HG02840 (cell line): ENCODE measurements at regions not wholly inside any gene's neighbourhood (a gene's known extent, or its start where the extent isn't known, plus 50 kb on each side); places are given as distances from the start of the nearest gene placed in this dataset.

ENCODE experiments used
- ATAC-seq: cut with Tn5 transposase; IDR thresholded peaks from one replicate; pipeline ENCODE4 v1.9.1; 2021; ENCODE audit warnings: mild to moderate bottlenecking, moderate library complexity, moderate number of reproducible peaks; ENCODE audit not compliant: unreplicated experiment, low FRiP score

DNA sequence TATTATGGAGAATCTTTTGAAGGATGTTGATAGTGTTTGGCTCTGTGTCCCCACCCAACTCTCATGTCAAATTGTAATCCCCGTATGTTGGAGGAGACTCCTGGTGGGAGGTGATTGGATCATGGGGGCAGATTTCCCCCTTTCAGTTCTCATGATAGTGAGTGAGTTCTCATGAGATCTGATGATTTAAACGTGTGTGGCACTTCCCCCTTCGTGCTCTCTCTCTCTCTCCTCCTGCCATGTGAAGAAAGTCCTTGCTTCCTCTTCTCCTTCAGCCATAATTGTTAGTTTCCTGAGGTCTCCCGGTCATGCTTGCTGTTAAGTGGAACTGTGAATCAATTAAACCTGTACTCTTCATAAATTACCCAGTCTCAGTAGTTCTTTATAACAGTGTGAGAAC is 166.1 kb upstream of the NUDT6 start:
- no peak for ATAC-seq

DNA sequence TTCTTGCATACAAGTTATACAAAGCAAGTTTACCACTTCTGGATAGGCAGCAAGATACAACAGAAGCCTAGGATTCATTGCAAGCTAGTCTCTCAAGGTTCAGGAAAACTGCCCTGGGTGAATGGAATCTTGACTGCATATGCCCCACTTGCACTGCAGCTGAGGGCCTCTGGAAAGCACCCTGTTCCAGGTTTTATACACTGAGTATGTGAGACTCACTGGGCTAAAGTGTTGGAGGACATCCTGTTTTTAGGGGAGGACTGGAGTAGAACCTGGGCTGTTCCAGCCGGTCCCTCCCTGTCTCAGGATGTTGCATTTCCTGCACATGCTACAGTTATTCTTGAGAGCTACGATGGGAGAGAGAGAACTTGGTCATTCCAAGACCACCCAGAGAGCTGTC is 168.5 kb upstream of the NUDT6 start:
- ATAC-seq = no peak

DNA sequence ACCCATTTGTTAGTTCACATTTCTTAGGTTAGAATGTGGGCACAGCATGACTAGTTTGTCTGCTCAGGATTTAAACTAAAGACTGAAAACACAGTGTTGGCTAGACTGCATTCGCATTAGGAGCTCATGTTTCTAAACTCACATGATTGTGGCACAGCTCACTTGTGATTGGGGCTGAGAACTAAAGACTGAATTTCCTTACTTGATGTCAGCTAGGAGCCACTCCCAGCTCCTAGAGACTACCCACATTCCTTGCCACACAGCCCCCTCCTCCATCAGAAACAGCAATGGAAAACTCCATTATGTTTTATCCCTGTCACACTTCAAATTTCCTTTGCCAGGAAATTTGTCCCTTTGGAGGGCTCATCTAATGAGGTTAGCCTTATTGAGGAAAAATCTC is 170.2 kb upstream of the NUDT6 start:
- no peak for ATAC-seq

DNA sequence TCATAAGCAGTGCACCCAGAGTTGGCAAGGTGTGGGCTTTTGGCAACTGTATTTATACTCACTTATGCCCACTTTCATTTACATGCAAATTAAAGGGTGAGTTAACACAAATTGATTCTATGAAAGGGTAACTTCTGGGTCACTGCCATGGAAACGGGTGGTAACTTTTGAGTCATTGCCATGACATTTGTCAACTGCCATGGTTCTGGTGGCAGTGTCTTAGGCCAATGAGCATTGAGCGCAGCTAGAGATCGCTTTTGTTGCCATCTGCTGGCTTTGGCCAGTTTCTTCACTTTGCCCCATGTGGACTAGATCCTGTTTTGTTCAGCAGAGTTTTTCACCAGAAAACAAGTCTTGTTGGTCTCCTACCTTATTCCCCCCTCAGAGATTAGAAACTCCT is 170.8 kb upstream of the NUDT6 start:
- ATAC-seq = no peak

DNA sequence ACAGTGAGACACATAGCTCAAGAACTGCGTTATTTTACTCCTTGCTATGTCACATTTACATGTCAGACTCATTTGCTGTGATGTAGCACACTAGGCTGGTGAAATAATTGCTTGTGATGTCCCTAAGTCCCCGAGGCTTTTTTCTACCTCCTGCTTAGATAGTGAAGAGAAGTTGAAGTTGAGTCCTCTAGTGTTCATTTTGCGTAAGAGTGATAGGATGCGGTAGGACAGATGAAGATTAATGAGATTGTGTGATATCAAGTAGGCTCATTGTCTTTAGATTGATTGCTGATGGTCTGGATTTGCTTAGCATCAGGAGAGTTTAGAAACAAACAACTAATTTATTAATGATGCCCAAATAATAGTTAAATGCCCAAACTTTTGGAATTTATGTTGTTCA is 173.6 kb upstream of the NUDT6 start:
- ATAC-seq = no peak

DNA sequence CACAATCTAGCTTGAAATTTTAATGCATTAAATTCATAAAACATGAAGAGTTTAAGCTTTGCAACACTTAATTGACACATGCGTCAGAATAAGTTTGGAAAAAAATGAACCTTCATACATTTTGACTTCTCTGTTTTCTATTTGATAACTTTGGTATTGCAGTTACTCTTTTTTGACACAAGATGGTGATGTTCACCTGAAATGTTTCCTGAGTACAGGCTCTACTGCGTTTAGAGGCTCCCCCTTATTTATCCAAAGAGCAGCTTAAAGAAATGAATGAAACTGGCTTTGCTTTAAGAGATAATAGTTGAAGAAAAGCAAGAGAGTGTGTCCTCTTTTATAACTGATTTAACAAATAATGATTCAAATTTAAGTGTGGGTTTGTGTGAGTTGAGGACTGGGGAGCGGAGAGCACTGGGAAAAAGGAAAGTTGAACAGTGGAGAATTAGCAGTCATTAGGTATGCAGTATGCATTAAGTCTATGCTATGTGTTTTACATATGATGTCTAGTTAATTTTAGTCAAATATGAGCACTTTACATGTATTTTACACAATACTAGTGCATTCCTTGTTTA is 180.6 kb upstream of the NUDT6 start:
- ATAC-seq = no peak

DNA sequence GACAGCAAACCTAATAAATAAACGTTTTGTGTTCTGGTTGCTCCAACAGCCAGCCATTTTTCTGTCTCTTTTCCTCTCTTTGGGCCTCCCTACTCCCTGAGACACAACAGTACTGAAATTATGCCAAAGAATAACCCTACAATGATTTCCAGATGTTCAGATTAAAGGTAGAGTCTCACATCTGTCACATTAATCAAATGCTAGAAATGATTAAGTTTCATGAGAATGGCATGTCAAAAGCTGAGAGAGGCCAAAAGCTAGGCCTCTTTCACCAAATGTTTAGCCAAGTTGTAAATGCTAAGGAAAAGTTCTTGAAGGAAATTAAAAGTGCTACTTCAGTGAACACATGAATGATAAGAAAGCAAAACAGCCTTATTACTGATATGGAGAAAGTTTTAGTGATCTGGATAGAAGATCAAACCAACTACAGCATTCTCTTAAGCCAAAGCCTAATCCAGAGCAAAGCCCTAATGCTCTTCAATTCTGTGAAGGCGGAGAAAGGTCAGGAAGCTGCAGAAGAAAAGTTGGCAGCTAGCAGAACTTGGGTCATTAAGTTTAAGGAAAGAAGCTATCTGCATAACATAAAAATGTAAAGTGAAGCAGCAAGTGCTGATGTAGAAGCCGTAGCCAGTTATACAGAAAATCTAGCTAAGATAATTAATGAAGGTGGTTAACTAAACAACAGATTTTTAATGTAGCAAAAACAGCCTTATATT is 182.1 kb upstream of the NUDT6 start:
- no peak for ATAC-seq

DNA sequence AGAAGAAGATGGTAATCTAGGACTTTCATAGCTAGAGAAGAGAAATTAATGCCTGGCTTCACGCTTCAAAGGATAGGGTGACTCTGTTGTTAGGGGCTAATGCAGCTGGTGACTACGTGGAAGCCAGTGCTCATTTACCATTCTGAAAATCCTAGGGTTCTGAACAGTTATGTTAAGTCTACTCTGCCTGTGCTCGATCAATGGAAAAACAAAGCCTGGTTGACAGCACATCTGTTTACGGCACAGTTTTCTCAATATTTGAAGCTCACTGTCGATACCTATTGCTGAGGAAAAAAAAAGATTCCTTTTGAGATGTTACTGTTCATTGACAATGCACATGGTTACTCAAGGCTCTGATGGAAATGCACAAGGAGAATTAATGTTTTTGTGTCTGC is 182.6 kb upstream of the NUDT6 start:
- ATAC-seq = no peak

DNA sequence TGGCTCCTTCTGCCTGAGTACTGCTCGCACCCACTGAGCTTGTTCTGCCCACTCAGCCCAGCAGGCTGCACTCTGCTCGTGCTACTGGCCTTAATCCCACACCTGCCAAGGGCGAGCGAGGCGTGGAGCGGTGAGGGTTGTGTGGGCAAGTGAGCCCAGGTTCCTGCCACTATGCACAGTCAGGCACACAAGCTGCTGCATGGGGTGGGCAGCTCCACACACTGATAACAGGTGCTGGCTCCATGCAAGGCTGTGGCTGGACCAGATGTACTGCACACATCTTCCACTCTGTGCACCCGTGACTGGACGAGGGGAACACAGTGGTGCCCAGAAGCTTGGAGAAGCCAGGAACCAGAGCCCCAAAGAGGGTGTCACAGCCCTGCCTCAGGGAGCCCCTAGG is 184.3 kb upstream of the NUDT6 start:
- ATAC-seq = no peak

DNA sequence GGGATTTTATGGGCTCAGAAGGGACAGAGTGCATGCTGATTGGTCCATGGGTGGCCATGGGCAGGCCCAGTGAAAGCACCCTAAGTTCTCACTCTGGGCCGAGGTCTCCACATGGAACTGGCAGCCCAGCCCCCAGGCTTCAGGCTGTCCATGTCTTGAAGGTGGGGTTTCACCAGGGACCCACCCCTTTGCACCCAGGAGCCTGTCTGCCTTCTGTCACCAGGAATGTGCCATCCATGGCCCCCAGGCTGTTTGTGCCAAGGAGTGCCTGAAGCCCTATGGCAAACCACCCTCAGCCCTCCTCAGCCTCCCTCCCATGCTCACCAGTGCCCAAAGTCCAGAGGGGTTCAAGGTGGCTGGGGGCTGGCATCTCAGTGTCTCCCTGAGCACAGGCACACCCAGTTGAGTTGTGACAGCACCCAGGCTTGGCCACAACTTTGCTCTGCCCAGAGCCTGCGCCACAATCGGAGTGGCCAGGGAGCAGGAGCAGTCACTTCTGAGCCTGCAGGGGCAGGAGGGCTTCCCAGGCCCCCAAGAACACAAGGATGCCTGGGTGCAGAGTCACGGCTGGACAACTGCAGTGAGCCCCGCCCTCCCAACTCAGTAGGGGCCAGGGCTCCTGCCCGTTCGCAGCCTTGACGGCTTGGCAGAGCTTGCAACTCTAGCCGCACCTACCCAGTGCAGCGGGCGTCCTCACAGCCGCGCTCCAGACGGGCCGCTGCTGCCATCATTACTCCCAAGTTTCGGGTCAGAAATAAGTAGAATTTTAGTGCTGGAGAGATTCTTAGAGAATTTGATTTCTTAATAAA is 185.3 kb upstream of the NUDT6 start:
- ATAC-seq = no peak

DNA sequence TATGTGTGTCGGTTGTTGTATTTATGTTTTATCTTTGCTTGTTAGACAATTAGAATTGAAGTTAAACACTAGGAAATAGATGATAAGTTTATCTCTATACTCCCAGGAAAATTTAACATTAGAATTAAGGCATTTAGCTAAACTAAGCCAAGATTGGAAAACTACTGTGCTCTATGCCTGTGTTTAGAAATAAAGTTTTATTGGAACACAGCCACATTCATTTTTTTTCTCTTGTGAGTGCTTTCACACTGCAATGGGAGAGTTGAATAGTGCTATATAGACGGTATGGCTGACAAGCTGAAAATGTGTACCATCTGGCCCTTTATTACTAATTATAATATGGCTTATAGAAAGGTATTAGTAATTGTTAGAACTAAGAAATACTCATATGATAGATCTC is 186.7 kb upstream of the NUDT6 start:
- ATAC-seq = no peak

DNA sequence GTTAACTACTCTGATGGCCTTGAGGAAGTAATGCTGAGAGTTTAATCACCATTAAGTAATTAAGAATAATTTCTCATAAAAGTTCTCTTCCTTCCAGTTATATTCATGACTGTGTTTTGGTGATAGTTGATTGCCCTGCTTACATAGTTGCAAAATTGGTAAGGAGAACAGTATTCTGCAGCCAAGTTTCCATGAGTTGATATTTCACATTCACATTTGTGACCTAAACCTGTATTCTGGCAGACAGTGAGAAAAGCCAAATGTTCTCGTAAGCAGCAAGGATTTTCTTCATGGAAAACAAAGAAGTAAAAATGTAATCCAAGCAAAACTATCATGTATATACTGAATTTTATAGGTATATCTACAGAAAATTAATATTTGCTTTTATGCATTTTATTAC is 187.8 kb upstream of the NUDT6 start:
- ATAC-seq = no peak

DNA sequence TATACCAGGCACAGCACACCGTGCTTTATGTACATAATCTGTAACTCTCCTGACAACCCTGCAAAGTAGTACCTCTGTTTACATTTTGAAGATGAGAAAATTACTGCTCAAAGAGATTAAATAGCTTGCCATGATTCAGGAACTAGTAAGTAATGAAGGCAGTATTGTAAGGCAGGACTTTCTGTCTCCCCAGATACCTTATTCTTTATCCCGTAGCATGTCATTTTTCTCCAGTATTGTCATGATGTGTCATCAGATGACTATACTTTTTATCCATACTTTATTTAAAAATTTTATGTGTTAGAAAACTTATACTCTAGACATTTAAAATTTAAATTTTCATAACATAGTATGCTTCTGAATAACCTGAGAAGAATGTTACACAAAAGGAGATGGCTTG is 188.3 kb upstream of the NUDT6 start:
- no peak for ATAC-seq

DNA sequence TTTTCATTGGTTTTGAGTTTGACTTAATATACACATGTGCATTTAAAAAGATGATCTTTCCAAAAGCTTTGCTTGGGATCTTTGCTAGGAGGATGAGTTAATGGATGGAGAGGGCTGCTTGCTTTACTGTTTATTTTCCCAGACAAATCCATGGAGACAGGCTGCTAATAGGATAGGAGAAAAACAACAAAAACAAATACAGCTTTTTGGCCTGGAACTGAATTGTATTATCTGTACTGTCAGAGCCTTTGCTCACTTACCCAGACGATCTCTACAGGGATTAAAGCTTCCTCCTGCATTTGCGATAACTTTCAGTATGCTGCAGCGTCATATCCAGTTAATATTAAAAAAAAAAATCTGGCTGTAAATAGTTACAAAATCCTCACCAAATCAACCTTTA is 190.8 kb upstream of the NUDT6 start:
- ATAC-seq = no peak

DNA sequence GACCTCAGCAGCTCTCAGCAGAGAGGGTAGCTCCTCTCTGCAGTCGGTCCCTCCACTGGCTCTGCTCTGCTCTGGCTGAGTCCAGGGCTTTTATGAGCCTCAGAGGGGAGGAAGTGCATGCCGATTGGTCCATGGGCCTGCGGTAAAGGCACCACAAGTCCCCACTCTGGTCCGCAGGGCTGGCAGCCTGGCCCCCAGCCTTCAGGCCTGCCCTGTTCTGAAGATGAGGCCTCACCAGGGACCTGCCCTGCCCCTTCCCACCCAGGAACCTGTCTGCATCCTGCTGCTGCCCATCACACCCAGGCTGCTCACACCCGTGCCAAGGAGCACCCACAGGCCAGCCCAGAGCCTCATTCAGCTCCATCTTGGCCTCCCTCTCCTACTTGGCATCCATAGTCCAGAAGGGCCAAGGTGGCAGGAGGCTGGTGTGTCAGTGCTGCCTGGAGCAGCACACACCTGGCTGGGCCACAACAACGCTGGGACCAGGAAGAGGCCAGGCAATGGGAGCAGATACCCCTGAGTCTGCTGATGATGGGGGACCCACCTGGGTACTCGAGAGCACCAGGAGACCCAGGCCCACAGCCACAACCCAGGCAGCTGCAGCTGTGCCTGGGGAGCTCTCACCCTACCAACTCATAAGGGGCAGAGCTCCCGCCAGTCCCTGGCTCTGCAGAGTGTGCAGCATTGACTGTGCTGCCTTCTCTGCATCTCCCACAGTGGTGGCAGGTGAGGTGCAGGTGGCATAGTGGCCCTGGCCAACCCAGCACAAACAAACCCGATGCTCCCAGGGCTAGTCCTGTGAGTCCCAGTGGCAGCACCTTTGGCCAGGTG is 191.9 kb upstream of the NUDT6 start:
- ATAC-seq = no peak

DNA sequence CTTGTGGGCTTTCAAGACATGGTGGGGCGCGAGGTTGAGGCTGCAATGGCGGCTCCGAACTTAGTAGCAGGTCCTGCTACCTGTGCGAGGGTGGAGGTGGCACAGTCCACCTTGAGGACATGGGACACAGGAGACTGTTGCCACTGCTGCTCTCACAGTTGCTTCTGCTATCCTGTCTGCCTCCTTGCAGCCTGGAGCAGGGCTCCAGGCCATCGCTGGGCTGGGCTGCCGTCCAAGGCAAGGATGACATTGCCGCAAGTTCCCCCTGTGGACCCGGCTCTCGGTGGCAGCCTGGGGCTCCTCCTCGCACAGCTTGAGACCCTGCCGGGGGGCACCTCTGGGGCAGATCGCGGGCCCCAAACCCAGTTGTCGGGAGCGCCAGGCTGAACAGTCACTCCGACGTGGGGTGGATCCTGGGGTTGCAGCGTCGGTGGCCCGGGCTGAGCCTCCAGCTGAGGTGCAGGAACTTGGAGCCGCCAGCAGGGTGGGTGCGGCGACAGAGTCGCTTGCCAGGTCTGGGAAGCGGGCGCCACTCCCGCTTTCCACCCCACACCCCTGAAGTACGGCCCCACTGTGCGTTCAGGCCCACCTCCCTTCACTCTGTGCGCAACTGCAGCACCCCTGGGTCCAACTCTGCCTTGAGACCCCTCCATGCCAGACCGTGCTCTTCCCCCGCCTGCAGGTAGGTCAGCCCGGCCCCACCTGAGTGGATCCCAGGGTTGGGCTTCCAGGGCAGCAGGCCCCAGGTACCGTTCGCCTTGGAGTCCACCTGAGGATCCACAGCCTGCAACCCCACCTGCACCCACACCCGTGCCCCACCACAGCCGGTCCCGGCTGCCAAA is 192.7 kb upstream of the NUDT6 start:
- no peak for ATAC-seq

DNA sequence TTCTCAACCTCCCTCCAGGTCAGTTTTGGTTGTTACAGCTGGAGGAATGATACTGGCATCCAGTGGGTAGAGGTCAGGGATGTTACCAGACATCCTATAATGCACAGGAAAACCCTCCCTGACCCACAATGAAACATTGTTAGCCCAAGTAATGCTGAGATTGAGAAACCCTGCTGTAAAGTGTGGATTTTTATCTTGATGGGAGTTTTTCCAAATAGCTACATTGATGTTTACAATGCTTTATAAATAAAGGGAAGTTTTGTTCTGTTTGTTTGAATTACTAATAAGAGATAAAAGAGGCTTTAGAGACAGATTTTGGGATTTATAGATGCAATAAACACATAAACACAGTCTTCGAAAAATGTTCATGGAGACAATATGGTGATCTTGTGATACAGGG is 194.0 kb upstream of the NUDT6 start:
- ATAC-seq = no peak

DNA sequence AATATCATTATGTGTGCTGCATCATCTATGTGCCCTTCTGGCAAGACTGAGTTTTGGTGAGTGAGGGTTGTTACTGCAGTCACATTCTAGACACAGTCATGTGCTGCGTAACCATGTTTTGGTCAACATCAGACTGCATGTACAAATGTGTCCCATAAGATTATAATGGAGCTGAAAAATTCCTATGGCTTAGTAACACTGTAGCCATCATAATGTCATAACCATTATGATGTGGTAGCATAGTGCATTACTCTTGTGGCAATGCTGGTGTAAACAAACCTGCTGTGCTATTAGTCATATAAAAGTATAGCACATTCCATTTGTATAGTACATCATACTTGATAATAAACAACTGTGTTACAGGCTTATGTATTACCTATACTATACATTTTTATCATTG is 198.1 kb upstream of the NUDT6 start:
- ATAC-seq = no peak

DNA sequence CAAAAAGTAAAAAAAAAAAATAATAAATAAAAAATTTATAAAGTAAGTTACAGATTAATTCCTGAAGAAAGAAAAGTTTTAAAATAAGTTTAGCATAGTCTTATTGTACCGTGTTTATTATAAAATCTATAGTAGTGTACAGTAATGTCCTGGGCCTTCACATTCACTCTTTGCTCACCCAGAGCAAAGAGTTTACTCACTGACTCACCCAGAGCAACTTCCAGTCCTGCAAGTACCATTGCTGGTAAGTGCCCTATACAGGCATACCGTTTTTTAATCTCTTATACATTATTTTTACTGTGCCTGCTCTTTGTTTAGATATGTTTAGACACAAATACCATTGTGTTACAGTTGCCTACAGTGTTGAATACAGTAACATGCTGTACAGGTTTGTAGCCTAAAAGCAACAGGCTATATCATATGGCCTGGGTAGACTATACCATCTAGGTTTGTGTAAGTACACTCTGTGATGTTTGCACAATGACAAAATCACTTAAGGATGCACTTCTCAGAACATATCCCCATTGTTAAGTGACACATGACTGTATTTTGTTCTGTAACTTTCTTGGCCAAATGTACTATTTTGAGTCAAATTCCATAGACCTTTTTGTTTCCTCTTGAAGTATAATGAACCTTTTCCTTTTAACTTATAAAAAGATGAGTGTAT is 199.0 kb upstream of the NUDT6 start:
- ATAC-seq = no peak

DNA sequence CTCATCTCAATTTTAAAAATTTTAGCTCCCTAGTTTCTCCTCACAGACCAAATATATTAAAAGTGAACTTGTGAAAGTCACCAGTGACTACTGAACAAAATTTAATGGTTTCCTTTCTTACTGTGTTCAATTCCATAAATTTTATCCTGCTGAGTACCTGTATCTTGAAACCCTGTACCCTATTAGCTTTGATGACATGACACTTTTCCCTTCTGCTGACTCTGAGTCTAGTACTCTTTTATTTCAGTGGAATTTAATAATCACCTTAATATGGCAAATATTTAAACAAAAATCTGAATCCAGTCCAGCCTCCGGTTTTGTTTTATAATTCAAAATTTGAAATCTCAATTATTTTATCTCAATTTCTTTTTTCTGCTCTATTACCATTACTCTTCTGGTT is 203.1 kb upstream of the NUDT6 start:
- ATAC-seq = no peak
